ENCODE measurements at regions not wholly inside any gene's neighbourhood (a gene's known extent, or its start where the extent isn't known, plus 50 kb on each side); places are given as distances from the start of the nearest gene placed in this dataset.
"Not testable (repeated sequence)": the region's sequence is repeated elsewhere in the genome, so short reads cannot be mapped to it uniquely, and the experiment has no call there.

GRCh38 chr14:19158588-19158987 is 191.4 kb downstream of the POTEM start:
- H3K4me3 Mint-ChIP-seq; DNase-seq; H3K27me3 Mint-ChIP-seq; H3K27me3 ChIP-seq (ENCODE audit: insufficient read depth, low read length); H3K36me3 ChIP-seq (ENCODE audit: insufficient read depth, low read length); H3K4me3 ChIP-seq (ENCODE audit: low read length in 2 of 2); H3K27ac ChIP-seq (ENCODE audit: low read depth, low read length); H3K4me1 Mint-ChIP-seq; H3K27ac Mint-ChIP-seq; CTCF ChIA-PET (ENCODE audit: partially characterized antibody); H3K9me3 ChIP-seq (ENCODE audit: control insufficient read depth in 1 of 2, low read length in 2 of 2); H3K9me3 Mint-ChIP-seq; intact Hi-C loops (cut with micrococcal nuclease); H3K4me1 ChIP-seq (ENCODE audit: insufficient read depth, low read length); H3K36me3 Mint-ChIP-seq; POLR2A ChIA-PET (ENCODE audit: partially characterized antibody): not testable (repeated sequence)

- H3K4me3 Mint-ChIP-seq; H3K9me3 Mint-ChIP-seq; H3K27me3 Mint-ChIP-seq; H3K4me1 Mint-ChIP-seq; POLR2A ChIA-PET (ENCODE audit: partially characterized antibody); H3K4me1 ChIP-seq (ENCODE audit: insufficient read depth, low read length); H3K9me3 ChIP-seq (ENCODE audit: control insufficient read depth in 1 of 2, low read length in 2 of 2); H3K4me3 ChIP-seq (ENCODE audit: low read length in 2 of 2); H3K36me3 Mint-ChIP-seq; CTCF ChIA-PET (ENCODE audit: partially characterized antibody); H3K27ac ChIP-seq (ENCODE audit: low read depth, low read length); intact Hi-C loops (cut with micrococcal nuclease); DNase-seq; H3K27ac Mint-ChIP-seq; H3K36me3 ChIP-seq (ENCODE audit: insufficient read depth, low read length); H3K27me3 ChIP-seq (ENCODE audit: insufficient read depth, low read length): not testable (repeated sequence)
Measured at GRCh38 chr14:19159003-19159625, 191.9 kb downstream of the POTEM start.

- H3K4me3 Mint-ChIP-seq; CTCF ChIA-PET (ENCODE audit: partially characterized antibody); H3K27me3 Mint-ChIP-seq; H3K27ac ChIP-seq (ENCODE audit: low read depth, low read length); intact Hi-C loops (cut with micrococcal nuclease); H3K36me3 ChIP-seq (ENCODE audit: insufficient read depth, low read length); H3K4me1 ChIP-seq (ENCODE audit: insufficient read depth, low read length); H3K27ac Mint-ChIP-seq; H3K27me3 ChIP-seq (ENCODE audit: insufficient read depth, low read length); H3K4me3 ChIP-seq (ENCODE audit: low read length in 2 of 2); POLR2A ChIA-PET (ENCODE audit: partially characterized antibody); H3K9me3 Mint-ChIP-seq; H3K36me3 Mint-ChIP-seq; DNase-seq; H3K9me3 ChIP-seq (ENCODE audit: control insufficient read depth in 1 of 2, low read length in 2 of 2); H3K4me1 Mint-ChIP-seq: not testable (repeated sequence)
Measured at GRCh38 chr14:19160379-19160778, 193.1 kb downstream of the POTEM start.

- DNase-seq = peak in 1 of 5 donors; percentile 35
- CTCF ChIA-PET (ENCODE audit: partially characterized antibody); H3K27me3 Mint-ChIP-seq; H3K36me3 ChIP-seq (ENCODE audit: insufficient read depth, low read length); intact Hi-C loops (cut with micrococcal nuclease); H3K9me3 Mint-ChIP-seq; H3K4me1 ChIP-seq (ENCODE audit: insufficient read depth, low read length); H3K27ac Mint-ChIP-seq; H3K27ac ChIP-seq (ENCODE audit: low read depth, low read length); H3K36me3 Mint-ChIP-seq; H3K4me3 Mint-ChIP-seq; H3K4me3 ChIP-seq (ENCODE audit: low read length in 2 of 2); H3K9me3 ChIP-seq (ENCODE audit: control insufficient read depth in 1 of 2, low read length in 2 of 2); H3K27me3 ChIP-seq (ENCODE audit: insufficient read depth, low read length); POLR2A ChIA-PET (ENCODE audit: partially characterized antibody); H3K4me1 Mint-ChIP-seq: not testable (repeated sequence)
Measured at GRCh38 chr14:19161251-19162033, 194.2 kb downstream of the POTEM start.

- H3K9me3 Mint-ChIP-seq; intact Hi-C loops (cut with micrococcal nuclease); H3K4me1 ChIP-seq (ENCODE audit: insufficient read depth, low read length); H3K4me3 ChIP-seq (ENCODE audit: low read length in 2 of 2); H3K36me3 ChIP-seq (ENCODE audit: insufficient read depth, low read length); H3K27ac Mint-ChIP-seq; CTCF ChIA-PET (ENCODE audit: partially characterized antibody); H3K36me3 Mint-ChIP-seq; H3K27me3 Mint-ChIP-seq; H3K27me3 ChIP-seq (ENCODE audit: insufficient read depth, low read length); POLR2A ChIA-PET (ENCODE audit: partially characterized antibody); H3K4me1 Mint-ChIP-seq; H3K4me3 Mint-ChIP-seq; H3K9me3 ChIP-seq (ENCODE audit: control insufficient read depth in 1 of 2, low read length in 2 of 2); H3K27ac ChIP-seq (ENCODE audit: low read depth, low read length): not testable (repeated sequence)
- DNase-seq = peak in 1 of 5 donors; percentile 34
Measured at GRCh38 chr14:19162034-19162706, 194.9 kb downstream of the POTEM start.

- H3K4me1 Mint-ChIP-seq; H3K27me3 ChIP-seq (ENCODE audit: insufficient read depth, low read length); H3K27ac Mint-ChIP-seq; H3K4me3 ChIP-seq (ENCODE audit: low read length in 2 of 2); H3K27me3 Mint-ChIP-seq; POLR2A ChIA-PET (ENCODE audit: partially characterized antibody); H3K4me1 ChIP-seq (ENCODE audit: insufficient read depth, low read length); intact Hi-C loops (cut with micrococcal nuclease); H3K36me3 Mint-ChIP-seq; CTCF ChIA-PET (ENCODE audit: partially characterized antibody); H3K27ac ChIP-seq (ENCODE audit: low read depth, low read length); H3K4me3 Mint-ChIP-seq; H3K9me3 Mint-ChIP-seq; H3K36me3 ChIP-seq (ENCODE audit: insufficient read depth, low read length); H3K9me3 ChIP-seq (ENCODE audit: control insufficient read depth in 1 of 2, low read length in 2 of 2): not testable (repeated sequence)
- DNase-seq = peak in 1 of 5 donors; percentile 13
Measured at GRCh38 chr14:19162920-19163319, 195.7 kb downstream of the POTEM start.

GRCh38 chr14:19163891-19164290 is 196.7 kb downstream of the POTEM start:
- not testable (repeated sequence) for H3K9me3 Mint-ChIP-seq; H3K27me3 ChIP-seq (ENCODE audit: insufficient read depth, low read length)

More at GRCh38 chr14:19163891-19164290, 196.7 kb downstream of the POTEM start:
- H3K4me1 Mint-ChIP-seq; H3K27ac Mint-ChIP-seq; H3K27ac ChIP-seq (ENCODE audit: low read depth, low read length); H3K27me3 Mint-ChIP-seq; POLR2A ChIA-PET (ENCODE audit: partially characterized antibody); H3K4me3 ChIP-seq (ENCODE audit: low read length in 2 of 2); CTCF ChIA-PET (ENCODE audit: partially characterized antibody); H3K9me3 ChIP-seq (ENCODE audit: control insufficient read depth in 1 of 2, low read length in 2 of 2); DNase-seq; H3K36me3 Mint-ChIP-seq; H3K36me3 ChIP-seq (ENCODE audit: insufficient read depth, low read length); intact Hi-C loops (cut with micrococcal nuclease); H3K4me1 ChIP-seq (ENCODE audit: insufficient read depth, low read length); H3K4me3 Mint-ChIP-seq: not testable (repeated sequence)
